DOHH2 (cell line): ENCODE measurements at regions not wholly inside any gene's neighbourhood (a gene's known extent, or its start where the extent isn't known, plus 50 kb on each side); places are given as distances from the start of the nearest gene placed in this dataset.

ENCODE experiments used
- H3F3A ChIP-seq: fragments of 200-600 bp; sonication (generic), shearing (Covaris generic); 2 replicates; pipeline ENCODE4 v1.6.0; 2016; ENCODE audit warnings: antibody characterized with exemption, mild to moderate bottlenecking; ENCODE audit not compliant: control insufficient read depth, insufficient read depth
- H3K27ac ChIP-seq: fragments of 200-600 bp; sonication (generic); 2 replicates; pipeline ENCODE4 v1.5.1; 2014; ENCODE audit warnings: low read depth, mild to moderate bottlenecking, low read length, moderate library complexity
- H3K27me3 ChIP-seq: fragments of 200-600 bp; sonication (generic); 2 replicates; pipeline ENCODE4 v1.6.1; 2014; ENCODE audit warnings: mild to moderate bottlenecking, low read length, mixed read lengths; ENCODE audit not compliant: control insufficient read depth
- H3K36me3 ChIP-seq: fragments of 200-600 bp; sonication (generic); 2 replicates; pipeline ENCODE4 v1.6.1; 2014; ENCODE audit warnings: mild to moderate bottlenecking, low read length, moderate library complexity, mixed read lengths; ENCODE audit not compliant: control insufficient read depth
- H3K4me1 ChIP-seq: fragments of 200-600 bp; sonication (generic); 2 replicates; pipeline ENCODE4 v1.6.1; 2014; ENCODE audit warnings: mild to moderate bottlenecking, low read length, mixed read lengths; ENCODE audit not compliant: control insufficient read depth
- H3K4me2 ChIP-seq: fragments of 200-600 bp; sonication (generic); 2 replicates; pipeline ENCODE4 v1.6.0; 2014; ENCODE audit warnings: mild to moderate bottlenecking, low read length, moderate library complexity
- H3K4me3 ChIP-seq: fragments of 200-600 bp; sonication (generic); 2 replicates; pipeline ENCODE4 v1.5.1; 2014; ENCODE audit warnings: mild to moderate bottlenecking, low read length, mixed read lengths
- H3K79me2 ChIP-seq: fragments of 200-600 bp; sonication (generic); 2 replicates; pipeline ENCODE4 v1.6.1; 2014; ENCODE audit warnings: mild to moderate bottlenecking, low read length, mixed read lengths; ENCODE audit not compliant: control insufficient read depth
- H3K9me2 ChIP-seq: fragments of 200-600 bp; sonication (generic); replicated peaks from 2 replicates; pipeline ENCODE4 v1.6.1; 2014; ENCODE audit warnings: mild to moderate bottlenecking, low read length, mixed read lengths; ENCODE audit not compliant: control insufficient read depth
- H3K9me3 ChIP-seq: fragments of 200-600 bp; sonication (generic); 2 replicates; pipeline ENCODE4 v1.6.1; 2014; ENCODE audit warnings: antibody characterized with exemption, low read length, mixed read lengths; ENCODE audit not compliant: control insufficient read depth, insufficient read depth
- H4K20me1 ChIP-seq: fragments of 200-600 bp; sonication (generic); 2 replicates; pipeline ENCODE4 v1.6.0; 2014; ENCODE audit warnings: low read depth, mild to moderate bottlenecking, antibody characterized with exemption, low read length, moderate library complexity; ENCODE audit not compliant: control insufficient read depth, insufficient read depth
- EZH2phosphoT487 ChIP-seq: fragments of 200-600 bp; sonication (generic); IDR thresholded peaks from 2 replicates; pipeline ENCODE4 v1.6.1; 2017; ENCODE audit warnings: borderline replicate concordance, mild to moderate bottlenecking, antibody characterized with exemption, low read length, moderate library complexity, mixed read lengths
- TF ChIP-seq, protein P1 (sequence below): fragments of 200-600 bp; sonication (generic); IDR thresholded peaks from one replicate; pipeline ENCODE4 v1.5.1; 2014; ENCODE audit warnings: antibody characterized with exemption, mild to moderate bottlenecking, low read depth, low read length; ENCODE audit not compliant: poor library complexity, severe bottlenecking

- H3K79me2 ChIP-seq: no peaks in the 10 kb centered on the region
- H4K20me1 ChIP-seq: no peaks in the 10 kb centered on the region
- no peaks in the 10 kb centered on the region for H3F3A ChIP-seq
- H3K4me2 ChIP-seq: no peak overlapping the region
- no peaks in the 10 kb centered on the region for H3K9me3 ChIP-seq
- H3K4me3 ChIP-seq: no peak overlapping the region
- H3K36me3 ChIP-seq: no peaks in the 10 kb centered on the region
- TF ChIP-seq EZH2phosphoT487: no peak
- TF ChIP-seq, protein P1, sequence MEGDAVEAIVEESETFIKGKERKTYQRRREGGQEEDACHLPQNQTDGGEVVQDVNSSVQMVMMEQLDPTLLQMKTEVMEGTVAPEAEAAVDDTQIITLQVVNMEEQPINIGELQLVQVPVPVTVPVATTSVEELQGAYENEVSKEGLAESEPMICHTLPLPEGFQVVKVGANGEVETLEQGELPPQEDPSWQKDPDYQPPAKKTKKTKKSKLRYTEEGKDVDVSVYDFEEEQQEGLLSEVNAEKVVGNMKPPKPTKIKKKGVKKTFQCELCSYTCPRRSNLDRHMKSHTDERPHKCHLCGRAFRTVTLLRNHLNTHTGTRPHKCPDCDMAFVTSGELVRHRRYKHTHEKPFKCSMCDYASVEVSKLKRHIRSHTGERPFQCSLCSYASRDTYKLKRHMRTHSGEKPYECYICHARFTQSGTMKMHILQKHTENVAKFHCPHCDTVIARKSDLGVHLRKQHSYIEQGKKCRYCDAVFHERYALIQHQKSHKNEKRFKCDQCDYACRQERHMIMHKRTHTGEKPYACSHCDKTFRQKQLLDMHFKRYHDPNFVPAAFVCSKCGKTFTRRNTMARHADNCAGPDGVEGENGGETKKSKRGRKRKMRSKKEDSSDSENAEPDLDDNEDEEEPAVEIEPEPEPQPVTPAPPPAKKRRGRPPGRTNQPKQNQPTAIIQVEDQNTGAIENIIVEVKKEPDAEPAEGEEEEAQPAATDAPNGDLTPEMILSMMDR: peak; percentile 61
- no peaks in the 10 kb centered on the region for H3K9me2 ChIP-seq
- H3K4me1 ChIP-seq: peaks cover 7% of the 10 kb centered on the region
- H3K27ac ChIP-seq: no peak overlapping the region
- H3K27me3 ChIP-seq: peaks cover 15% of the 10 kb centered on the region
Observed at GRCh38 chr4:24476282-24476681, 108.1 kb downstream of the DHX15 start.

DNA sequence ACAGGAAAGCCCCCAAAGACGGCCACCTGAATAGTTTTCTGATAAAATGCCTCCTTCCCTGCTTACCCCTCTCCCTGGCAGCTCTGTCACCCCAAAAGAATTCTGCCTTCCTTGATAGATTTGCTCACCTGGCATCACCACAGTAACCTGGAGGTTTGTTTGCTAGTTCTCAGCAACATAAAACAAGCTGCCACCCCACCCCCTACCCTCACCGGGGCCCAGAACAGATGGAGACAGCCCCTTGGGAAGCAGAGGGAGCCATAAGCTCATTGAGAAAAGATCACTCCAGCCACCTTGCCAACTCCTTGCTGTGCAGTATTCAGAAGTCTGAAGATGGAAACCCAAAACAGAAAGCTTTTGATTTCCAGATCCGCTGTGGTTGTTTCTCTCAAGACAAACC is 108.6 kb downstream of the DHX15 start:
- no peaks in the 10 kb centered on the region for H4K20me1 ChIP-seq
- no peaks in the 10 kb centered on the region for H3K9me2 ChIP-seq
- no peak overlapping the region for H3K27ac ChIP-seq
- no peak for TF ChIP-seq EZH2phosphoT487
- TF ChIP-seq, protein P1: no peak
- no peaks in the 10 kb centered on the region for H3K36me3 ChIP-seq
- no peaks in the 10 kb centered on the region for H3K79me2 ChIP-seq
- H3F3A ChIP-seq: no peaks in the 10 kb centered on the region
- no peak overlapping the region for H3K4me3 ChIP-seq
- peaks cover 18% of the 10 kb centered on the region for H3K27me3 ChIP-seq
- no peaks in the 10 kb centered on the region for H3K9me3 ChIP-seq
- peaks cover 7% of the 10 kb centered on the region for H3K4me1 ChIP-seq
- H3K4me2 ChIP-seq: no peak overlapping the region

DNA sequence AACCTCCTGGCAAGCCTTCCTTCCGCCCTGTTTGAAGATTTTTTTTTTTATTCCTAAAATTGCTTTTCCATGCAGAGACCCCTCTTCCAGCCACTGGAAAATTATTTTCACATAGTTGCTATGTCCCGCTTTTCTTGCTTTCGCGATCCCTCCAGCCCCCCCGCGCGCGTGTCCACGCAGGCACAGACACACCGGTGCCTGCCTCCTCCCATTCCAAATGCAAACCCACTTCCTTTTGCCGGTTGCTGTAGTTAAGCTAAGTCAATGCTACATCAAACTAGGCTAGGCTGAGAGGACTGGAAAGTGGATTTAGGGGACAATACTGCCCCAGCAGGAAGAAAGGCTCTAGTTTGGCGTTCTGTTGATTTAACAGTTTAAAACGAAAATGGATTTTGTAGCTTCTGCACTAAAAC is 111.0 kb downstream of the DHX15 start:
- peak overlapping the region; percentile 68 for H3K4me2 ChIP-seq
- no peaks in the 10 kb centered on the region for H3K9me3 ChIP-seq
- H4K20me1 ChIP-seq: no peaks in the 10 kb centered on the region
- H3K9me2 ChIP-seq: no peaks in the 10 kb centered on the region
- H3K4me3 ChIP-seq: peak overlapping the region; percentile 67
- peaks cover 39% of the 10 kb centered on the region for H3K27me3 ChIP-seq
- TF ChIP-seq EZH2phosphoT487: no peak
- TF ChIP-seq, protein P1: peak; percentile 5
- no peaks in the 10 kb centered on the region for H3K36me3 ChIP-seq
- no peaks in the 10 kb centered on the region for H3F3A ChIP-seq
- peaks cover 7% of the 10 kb centered on the region for H3K4me1 ChIP-seq
- H3K27ac ChIP-seq: no peak overlapping the region
- H3K79me2 ChIP-seq: no peaks in the 10 kb centered on the region
